Activated CD8-positive, alpha-beta memory T cell treated with anti-CD3 and anti-CD28 coated beads for 36 hours (primary cell): ENCODE measurements at regions not wholly inside any gene's neighbourhood (a gene's known extent, or its start where the extent isn't known, plus 50 kb on each side); places are given as distances from the start of the nearest gene placed in this dataset.

Experiments
- CTCF ChIA-PET: fragments of 350-600 bp; sonication (Branson Sonifier 250); formaldehyde crosslinking; loops from one replicate; lab custom pipeline; 2021; ENCODE audit warnings: antibody characterized with exemption; lab: Charles Lee
- POLR2A ChIA-PET: fragments of 350-600 bp; sonication (Branson Sonifier 250); formaldehyde crosslinking; loops from one replicate; lab custom pipeline; 2021; ENCODE audit warnings: antibody characterized with exemption; lab: Charles Lee

- CTCF ChIA-PET: no interaction called here
- POLR2A ChIA-PET: no interaction called here
These were observed 312.5 kb downstream of the OLFM4 start for GRCh38 chr13:53341144-53341510.

DNA sequence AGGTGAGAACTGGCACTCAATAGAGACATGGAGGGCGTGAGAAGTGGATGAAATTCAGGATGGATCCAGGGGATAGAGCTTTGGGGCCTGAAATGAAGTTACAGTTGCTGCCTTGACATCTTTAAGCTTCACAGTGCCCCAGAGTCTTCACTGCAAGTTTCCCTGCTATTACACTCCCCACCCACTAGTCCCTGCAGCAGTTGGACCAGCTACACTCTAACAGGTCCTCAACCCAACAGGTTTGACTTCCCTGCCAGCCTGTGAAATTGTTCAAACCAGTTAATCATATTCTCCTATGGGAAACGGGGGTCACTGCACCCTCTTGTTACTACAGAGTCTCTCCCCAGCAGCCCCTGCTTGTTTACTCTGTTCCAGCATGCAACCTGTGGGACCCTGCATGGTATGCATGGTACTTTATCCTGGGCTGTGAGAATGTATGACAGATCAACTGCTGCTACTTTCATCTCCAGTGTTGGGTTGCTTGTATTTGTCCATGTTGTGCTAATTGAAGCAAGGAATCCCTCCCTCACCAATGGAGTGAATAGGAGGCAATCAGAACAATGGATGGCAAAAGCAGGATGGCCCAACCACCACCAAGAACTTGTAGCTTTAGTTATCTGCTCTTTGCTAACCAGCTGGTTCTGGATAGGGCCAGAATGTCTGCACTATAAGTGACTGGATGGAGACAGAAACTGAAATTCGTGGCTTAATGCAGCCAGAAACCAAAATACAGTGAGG lies 314.2 kb downstream of the OLFM4 start:
- ChIA-PET POLR2A (no interaction called here), CTCF (no interaction called here)

GRCh38 chr13:53343361-53343744 lies 314.7 kb downstream of the OLFM4 start:
- CTCF ChIA-PET: no interaction called here
- POLR2A ChIA-PET: no interaction called here

DNA sequence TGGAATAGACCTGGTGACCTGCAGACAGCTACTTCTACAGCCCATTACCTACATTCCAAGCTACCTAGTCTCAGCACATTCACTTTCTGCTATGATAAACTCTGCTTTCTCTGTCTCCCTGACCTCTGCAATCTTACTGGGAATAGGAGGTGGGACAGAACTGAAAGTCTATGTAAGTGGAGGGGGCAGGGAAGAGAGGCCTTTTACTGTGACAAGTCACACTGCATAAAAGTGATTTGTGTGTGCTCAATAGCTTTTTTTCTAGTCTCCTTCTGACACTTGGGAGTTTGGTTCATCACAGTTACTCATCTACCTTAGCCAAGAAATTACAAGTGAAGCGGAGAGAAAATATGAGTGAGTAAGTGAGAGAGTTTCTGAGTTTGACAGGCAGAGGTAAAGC lies 322.4 kb downstream of the OLFM4 start:
- CTCF ChIA-PET: no interaction called here
- POLR2A ChIA-PET: no interaction called here

- CTCF ChIA-PET: no interaction called here
- POLR2A ChIA-PET: no interaction called here
These were observed 329.0 kb downstream of the OLFM4 start for GRCh38 chr13:53357582-53357981.

- POLR2A ChIA-PET: no interaction called here
- CTCF ChIA-PET: no interaction called here
These were observed 340.3 kb downstream of the OLFM4 start for GRCh38 chr13:53368948-53369347.

DNA sequence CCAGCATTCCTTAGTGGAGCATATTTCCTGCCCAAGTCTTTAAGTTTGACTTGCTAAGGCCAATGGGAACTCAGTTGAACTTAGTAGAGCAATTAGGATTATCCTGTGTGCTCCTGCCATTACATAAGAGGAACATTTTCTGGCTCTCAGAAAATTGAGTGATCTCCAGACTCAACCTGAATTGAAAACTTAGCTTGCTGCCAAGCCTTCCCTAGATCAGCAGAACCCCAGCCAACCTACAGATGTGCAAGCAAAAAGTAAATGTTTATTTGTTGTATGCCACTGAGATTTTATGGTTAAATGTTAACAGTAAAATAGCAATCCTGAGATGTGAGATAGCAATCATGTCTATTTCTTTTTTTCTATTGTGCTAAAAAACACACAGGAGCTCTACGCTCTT lies 350.9 kb downstream of the OLFM4 start:
- ChIA-PET POLR2A (no interaction called here), CTCF (no interaction called here)

- CTCF ChIA-PET: no interaction called here
- POLR2A ChIA-PET: no interaction called here
These were observed 353.4 kb downstream of the OLFM4 start for GRCh38 chr13:53382008-53382407.

DNA sequence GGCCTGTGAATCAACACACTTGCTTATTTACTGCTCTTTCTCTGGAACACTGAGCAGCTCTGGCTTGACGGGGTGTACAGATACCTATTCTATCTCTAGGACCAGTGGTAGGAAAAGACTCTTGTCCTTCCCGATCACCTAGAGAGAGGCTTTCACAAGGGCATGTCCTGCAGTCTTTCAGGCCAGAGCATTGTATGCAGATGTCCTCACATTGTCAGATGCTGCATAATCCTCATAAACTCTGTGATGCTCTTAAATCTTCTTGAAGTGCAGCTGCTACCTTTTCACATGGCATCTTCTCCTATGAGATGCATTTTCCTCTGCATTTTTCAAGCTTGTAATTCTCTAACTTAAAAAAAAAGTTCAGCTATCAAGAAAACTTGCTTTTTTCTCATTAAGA lies 369.4 kb downstream of the OLFM4 start:
- ChIA-PET CTCF (no interaction called here), POLR2A (no interaction called here)

DNA sequence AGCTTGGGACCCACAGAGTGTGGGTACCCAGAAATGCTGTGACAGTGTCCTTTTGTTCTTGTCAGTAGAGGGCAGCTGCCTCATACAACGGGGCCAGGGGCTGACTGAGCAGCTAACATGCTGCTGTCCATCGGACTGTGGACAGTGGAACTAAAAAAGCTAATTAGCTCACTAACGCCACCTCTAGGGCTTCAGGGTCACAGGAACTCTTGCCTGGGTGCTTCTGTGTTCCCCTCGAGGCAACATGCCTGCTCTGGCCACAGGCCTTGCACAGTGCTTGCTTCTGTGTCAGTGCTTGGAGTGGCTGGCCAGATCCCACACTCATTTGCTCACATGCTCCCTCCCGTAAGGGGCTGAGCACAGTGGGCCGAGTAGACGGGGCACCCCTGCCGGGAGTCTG lies 377.0 kb downstream of the OLFM4 start:
- ChIA-PET POLR2A (no interaction called here), CTCF (no interaction called here)

DNA sequence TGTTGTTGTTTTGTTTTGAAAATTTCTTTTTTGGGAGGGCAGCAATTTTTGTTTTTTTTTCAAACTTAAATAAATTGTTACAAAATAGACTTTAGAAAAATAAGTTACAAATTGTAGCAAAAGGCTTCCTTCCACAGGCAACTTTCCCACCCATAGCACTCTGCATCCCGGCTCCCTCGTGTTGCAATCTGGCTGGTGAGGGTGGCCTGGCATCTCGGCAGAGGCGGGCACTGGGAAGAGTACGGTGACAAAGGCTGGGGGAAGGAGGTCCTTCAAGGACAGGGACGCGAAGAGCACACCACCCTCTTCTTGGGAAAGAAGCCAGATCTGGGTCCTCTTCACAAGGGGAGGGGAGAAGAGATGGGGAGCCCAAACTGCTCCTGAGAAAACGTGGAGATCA lies 379.7 kb downstream of the OLFM4 start:
- ChIA-PET POLR2A (no interaction called here), CTCF (no interaction called here)

DNA sequence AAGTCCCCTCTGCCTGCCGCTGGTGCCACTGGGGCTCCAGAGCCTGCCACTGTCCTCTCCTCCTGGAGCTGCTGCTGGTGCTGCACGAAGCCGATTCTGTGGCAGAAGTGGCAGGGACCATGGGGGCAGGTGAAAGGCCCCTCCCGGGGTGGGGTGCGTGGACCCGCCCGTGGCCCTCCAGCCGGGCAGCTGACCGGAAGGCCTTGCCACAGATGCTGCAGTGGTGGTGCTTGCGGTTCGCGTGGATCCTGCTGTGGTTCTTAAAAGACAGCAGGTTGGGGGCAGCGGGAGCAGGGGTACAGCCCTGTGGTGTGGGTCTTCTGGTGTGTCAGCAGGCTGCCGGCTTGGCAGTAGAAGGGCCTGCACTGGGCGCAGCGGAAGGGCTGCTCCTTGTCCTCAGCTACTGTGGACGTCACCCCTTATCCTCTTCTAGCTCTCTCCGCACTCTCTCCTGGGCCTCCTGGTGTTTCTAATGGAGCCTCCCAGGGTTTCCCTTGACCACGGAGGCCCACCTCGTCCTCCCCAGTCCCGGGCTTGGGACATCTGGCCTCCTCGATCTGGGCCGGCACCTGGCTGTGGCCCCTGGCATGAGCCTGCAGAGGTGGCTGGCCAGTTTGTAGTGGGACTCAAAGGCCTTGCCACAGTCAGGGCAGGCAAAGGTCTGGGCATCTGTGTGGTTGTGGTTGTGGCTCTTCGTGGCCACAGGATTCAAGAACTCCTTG lies 380.4 kb downstream of the OLFM4 start:
- ChIA-PET CTCF (no interaction called here), POLR2A (no interaction called here)

GRCh38 chr13:53411463-53411862 lies 382.9 kb downstream of the OLFM4 start:
- ChIA-PET CTCF (no interaction called here), POLR2A (no interaction called here)

GRCh38 chr13:53415135-53415534 lies 386.5 kb downstream of the OLFM4 start:
- ChIA-PET CTCF (no interaction called here), POLR2A (no interaction called here)

- POLR2A ChIA-PET: no interaction called here
- CTCF ChIA-PET: no interaction called here
These were observed 389.0 kb downstream of the OLFM4 start for GRCh38 chr13:53417601-53418000.

- CTCF ChIA-PET: no interaction called here
These were observed 393.8 kb downstream of the OLFM4 start for GRCh38 chr13:53422415-53422814.

GRCh38 chr13:53436396-53436795 lies 407.8 kb downstream of the OLFM4 start:
- ChIA-PET POLR2A (no interaction called here), CTCF (no interaction called here)

More at GRCh38 chr13:53422415-53422814, 393.8 kb downstream of the OLFM4 start:
- POLR2A ChIA-PET: no interaction called here

DNA sequence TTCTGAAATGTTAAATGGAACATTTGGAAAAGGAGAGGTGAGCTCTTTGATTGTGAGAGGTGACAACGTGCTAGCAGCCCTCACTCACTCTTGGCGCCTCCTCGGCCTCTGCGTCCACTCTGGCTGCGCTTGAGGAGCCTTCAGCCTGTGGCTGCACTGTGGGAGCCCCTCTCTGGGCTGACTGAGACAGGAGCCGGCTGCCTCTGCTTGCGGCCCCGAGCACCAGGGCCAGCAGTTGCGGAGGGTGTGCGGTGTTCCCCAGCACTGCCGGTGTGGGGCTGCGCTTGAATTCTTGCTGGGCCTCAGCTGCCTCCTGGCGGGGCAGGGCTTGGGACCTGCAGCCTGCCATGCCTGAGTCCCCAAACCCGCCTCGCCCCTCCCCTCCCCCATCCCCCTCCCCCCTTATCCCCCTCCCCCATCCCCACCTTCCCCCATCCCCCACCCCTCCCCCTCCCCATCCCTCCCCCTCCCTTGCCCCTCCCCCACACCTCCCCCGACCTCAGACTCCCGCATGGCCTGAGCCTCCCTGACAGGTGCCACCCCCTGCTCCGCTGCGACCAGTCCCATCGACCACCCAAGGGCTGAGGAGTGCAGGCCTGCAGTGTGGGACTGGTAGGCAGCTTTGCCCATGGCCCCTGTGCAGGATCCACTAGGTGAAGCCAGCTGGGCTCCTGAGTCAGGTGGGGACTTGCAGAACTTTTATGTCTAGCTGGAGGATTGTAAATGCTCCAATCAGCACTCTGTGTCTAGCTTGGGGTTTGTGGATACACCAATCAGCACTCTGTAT lies 411.0 kb downstream of the OLFM4 start:
- ChIA-PET POLR2A (no interaction called here), CTCF (no interaction called here)

DNA sequence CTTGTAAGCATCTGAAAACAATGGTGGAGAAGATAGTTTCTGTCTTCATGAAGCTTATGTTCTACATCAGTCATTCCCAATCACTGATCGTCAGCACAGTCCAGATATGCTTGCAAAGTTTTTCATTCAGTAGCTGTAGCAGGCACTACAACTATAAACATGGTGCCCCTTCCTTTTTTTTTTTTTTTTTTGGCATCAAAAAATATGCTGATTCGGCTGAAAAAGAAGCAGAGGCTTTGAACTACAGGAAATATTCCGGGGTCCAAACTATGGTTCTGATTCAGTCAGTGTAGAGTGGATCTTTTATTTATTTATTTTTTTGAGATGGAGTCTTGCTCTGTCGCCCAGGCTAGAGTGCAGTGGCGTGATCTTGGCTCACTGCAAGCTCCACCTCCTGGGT lies 414.4 kb downstream of the OLFM4 start:
- POLR2A ChIA-PET: no interaction called here
- CTCF ChIA-PET: interaction anchor here (0.7 kb wide), 1 partner anchor 789 kb away, joined by 3 read pairs; no protein-coding TSS in a partner anchor

GRCh38 chr13:53445686-53446085 lies 417.1 kb downstream of the OLFM4 start:
- POLR2A ChIA-PET: no interaction called here
- CTCF ChIA-PET: no interaction called here

GRCh38 chr13:53447456-53447855 lies 418.8 kb downstream of the OLFM4 start:
- POLR2A ChIA-PET: no interaction called here
- CTCF ChIA-PET: no interaction called here
